Ishikawa (cell line): ENCODE measurements at regions not wholly inside any gene's neighbourhood (a gene's known extent, or its start where the extent isn't known, plus 50 kb on each side); places are given as distances from the start of the nearest gene placed in this dataset.

Source experiments
- CEBPB ChIP-seq: IDR thresholded peaks from 2 replicates; pipeline ENCODE4 v1.6.1; 2012
- CREB1 ChIP-seq: IDR thresholded peaks from 2 replicates; pipeline ENCODE4 v1.6.1; 2012; ENCODE audit warnings: low read depth
- EGR1 ChIP-seq: IDR thresholded peaks from 2 replicates; pipeline ENCODE4 v1.6.1; 2012
- EP300 ChIP-seq: IDR thresholded peaks from 2 replicates; pipeline ENCODE4 v1.6.1; 2012; ENCODE audit warnings: borderline replicate concordance
- FOXM1 ChIP-seq: IDR thresholded peaks from 2 replicates; pipeline ENCODE4 v1.6.1; 2012; ENCODE audit warnings: low read depth, borderline replicate concordance
- MAX ChIP-seq: IDR thresholded peaks from 2 replicates; pipeline ENCODE4 v1.6.1; 2012
- NFIC ChIP-seq: IDR thresholded peaks from 2 replicates; pipeline ENCODE4 v1.6.1; 2012
- RAD21 ChIP-seq: IDR thresholded peaks from 2 replicates; pipeline ENCODE4 v1.6.1; 2012; ENCODE audit warnings: low read depth
- REST ChIP-seq: IDR thresholded peaks from 2 replicates; pipeline ENCODE4 v1.6.1; 2012; ENCODE audit warnings: low read depth, mild to moderate bottlenecking
- TAF1 ChIP-seq: IDR thresholded peaks from 2 replicates; pipeline ENCODE4 v1.6.1; 2012; ENCODE audit warnings: low read depth, mild to moderate bottlenecking
- TCF12 ChIP-seq: IDR thresholded peaks from 2 replicates; pipeline ENCODE4 v1.6.1; 2012; ENCODE audit warnings: low read depth
- TEAD4 ChIP-seq: IDR thresholded peaks from 2 replicates; pipeline ENCODE4 v1.6.1; 2012
- USF1 ChIP-seq: IDR thresholded peaks from 2 replicates; pipeline ENCODE4 v1.6.1; 2012
- YY1 ChIP-seq: IDR thresholded peaks from 2 replicates; pipeline ENCODE4 v1.6.1; 2012; ENCODE audit warnings: low read depth

- no peak for TF ChIP-seq EP300
- no peak for TF ChIP-seq TEAD4
- no peak for TF ChIP-seq RAD21
- TF ChIP-seq YY1: no peak
- no peak for TF ChIP-seq MAX
- no peak for TF ChIP-seq TAF1
- no peak for TF ChIP-seq CREB1
- TF ChIP-seq REST: no peak
- TF ChIP-seq EGR1: no peak
- TF ChIP-seq FOXM1: no peak
- TF ChIP-seq CEBPB: no peak
- no peak for TF ChIP-seq USF1
- no peak for TF ChIP-seq TCF12
- no peak for TF ChIP-seq NFIC
These were observed 68.3 kb upstream of the ACTRT2 start for GRCh38 chr1:2952992-2953391.
